ENCODE measurements at regions not wholly inside any gene's neighbourhood (a gene's known extent, or its start where the extent isn't known, plus 50 kb on each side); places are given as distances from the start of the nearest gene placed in this dataset.

DNA sequence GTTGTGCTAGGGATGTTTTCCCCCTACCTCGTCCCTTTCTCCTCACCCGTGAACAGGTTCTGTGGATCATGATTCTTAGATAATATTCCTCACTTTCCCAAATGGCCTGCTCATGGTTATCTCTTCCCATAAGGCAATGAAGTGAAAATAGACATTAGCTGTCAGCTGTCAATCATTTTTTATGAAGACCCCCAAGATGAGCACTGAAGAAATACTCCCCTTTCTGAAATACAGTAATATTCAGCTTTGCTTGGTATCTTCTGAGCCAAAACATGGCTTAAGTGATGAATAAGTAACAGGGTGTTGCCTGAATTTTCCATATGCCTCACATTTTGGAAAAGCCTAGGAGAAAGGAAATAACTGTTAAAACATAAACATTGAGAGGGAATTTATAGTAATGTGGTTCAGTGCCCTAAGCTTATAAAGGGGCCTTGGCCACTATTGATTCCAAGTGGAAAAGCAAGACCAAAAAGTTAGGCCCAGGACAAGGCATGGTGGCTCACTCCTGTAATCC lies 70.7 kb upstream of the NAP1L1 start:
- no peak overlapping the region for H3K27ac Mint-ChIP-seq
- H3K36me3 Mint-ChIP-seq (ENCODE audit: low read depth): no peaks in the 10 kb centered on the region
- no peaks in the 10 kb centered on the region for H3K9me3 Mint-ChIP-seq
- peaks cover 45% of the 10 kb centered on the region for H3K4me1 Mint-ChIP-seq (ENCODE audit: low read depth)
- no peak overlapping the region for H3K4me3 Mint-ChIP-seq
- H3K27me3 Mint-ChIP-seq: no peaks in the 10 kb centered on the region

- no peaks in the 10 kb centered on the region for H3K27me3 Mint-ChIP-seq
- no peaks in the 10 kb centered on the region for H3K9me3 Mint-ChIP-seq
- no peak overlapping the region for H3K27ac Mint-ChIP-seq
- H3K4me1 Mint-ChIP-seq (ENCODE audit: low read depth): peaks cover 29% of the 10 kb centered on the region
- H3K4me3 Mint-ChIP-seq: no peak overlapping the region
- H3K36me3 Mint-ChIP-seq (ENCODE audit: low read depth): no peaks in the 10 kb centered on the region
Measured at GRCh38 chr12:76153616-76154015, 69.1 kb upstream of the NAP1L1 start.

- Mint-ChIP-seq H3K4me1 (ENCODE audit: low read depth) (peaks cover 22% of the 10 kb centered on the region), H3K9me3 (peaks cover 3% of the 10 kb centered on the region), H3K27me3 (no peaks in the 10 kb centered on the region), H3K27ac (no peak overlapping the region), H3K36me3 (ENCODE audit: low read depth) (no peaks in the 10 kb centered on the region), H3K4me3 (no peak overlapping the region)
Measured at GRCh38 chr12:76152181-76152807, 67.8 kb upstream of the NAP1L1 start.

- Mint-ChIP-seq H3K9me3 (peaks cover 3% of the 10 kb centered on the region), H3K27me3 (no peaks in the 10 kb centered on the region), H3K27ac (no peak overlapping the region), H3K4me3 (no peak overlapping the region), H3K36me3 (ENCODE audit: low read depth) (no peaks in the 10 kb centered on the region), H3K4me1 (ENCODE audit: low read depth) (peaks cover 19% of the 10 kb centered on the region)
Measured at GRCh38 chr12:76144245-76144549, 59.7 kb upstream of the NAP1L1 start.

- Mint-ChIP-seq H3K9me3 (peaks cover 3% of the 10 kb centered on the region), H3K4me1 (ENCODE audit: low read depth) (peaks cover 19% of the 10 kb centered on the region), H3K27ac (no peak overlapping the region), H3K4me3 (no peak overlapping the region), H3K36me3 (ENCODE audit: low read depth) (no peaks in the 10 kb centered on the region), H3K27me3 (no peaks in the 10 kb centered on the region)
Measured at GRCh38 chr12:76143343-76144244, 59.1 kb upstream of the NAP1L1 start.

- Mint-ChIP-seq H3K27me3 (no peaks in the 10 kb centered on the region), H3K27ac (no peak overlapping the region), H3K4me3 (no peak overlapping the region), H3K36me3 (ENCODE audit: low read depth) (no peaks in the 10 kb centered on the region), H3K9me3 (peaks cover 6% of the 10 kb centered on the region), H3K4me1 (ENCODE audit: low read depth) (peaks cover 19% of the 10 kb centered on the region)
Measured at GRCh38 chr12:76142305-76142704, 57.8 kb upstream of the NAP1L1 start.

DNA sequence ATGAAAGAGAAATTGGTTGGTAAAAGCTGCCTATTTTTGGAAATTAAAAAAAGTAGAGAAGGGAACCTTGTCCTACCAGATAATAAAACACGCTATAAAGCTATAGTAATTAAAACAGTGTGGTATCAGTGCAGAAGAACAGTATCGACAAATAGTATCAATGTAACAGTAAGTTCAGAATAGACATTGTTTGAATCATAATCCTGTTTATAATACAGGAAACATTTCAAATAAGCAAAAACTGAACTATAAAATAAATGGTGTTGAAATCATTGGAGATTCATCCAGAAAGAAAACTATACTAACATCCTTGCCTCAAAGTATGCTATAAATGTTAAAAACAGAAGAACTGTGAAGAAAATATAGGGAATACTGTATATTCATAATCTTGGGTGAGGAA lies 54.2 kb upstream of the NAP1L1 start:
- Mint-ChIP-seq H3K36me3 (ENCODE audit: low read depth) (no peaks in the 10 kb centered on the region), H3K27me3 (no peaks in the 10 kb centered on the region), H3K4me1 (ENCODE audit: low read depth) (peaks cover 8% of the 10 kb centered on the region), H3K9me3 (peaks cover 11% of the 10 kb centered on the region), H3K27ac (no peak overlapping the region), H3K4me3 (no peak overlapping the region)

- Mint-ChIP-seq H3K36me3 (ENCODE audit: low read depth) (no peaks in the 10 kb centered on the region), H3K4me1 (ENCODE audit: low read depth) (no peaks in the 10 kb centered on the region), H3K27ac (no peak overlapping the region), H3K4me3 (no peak overlapping the region), H3K9me3 (peaks cover 11% of the 10 kb centered on the region), H3K27me3 (no peaks in the 10 kb centered on the region)
Measured at GRCh38 chr12:76137606-76138005, 53.1 kb upstream of the NAP1L1 start.

DNA sequence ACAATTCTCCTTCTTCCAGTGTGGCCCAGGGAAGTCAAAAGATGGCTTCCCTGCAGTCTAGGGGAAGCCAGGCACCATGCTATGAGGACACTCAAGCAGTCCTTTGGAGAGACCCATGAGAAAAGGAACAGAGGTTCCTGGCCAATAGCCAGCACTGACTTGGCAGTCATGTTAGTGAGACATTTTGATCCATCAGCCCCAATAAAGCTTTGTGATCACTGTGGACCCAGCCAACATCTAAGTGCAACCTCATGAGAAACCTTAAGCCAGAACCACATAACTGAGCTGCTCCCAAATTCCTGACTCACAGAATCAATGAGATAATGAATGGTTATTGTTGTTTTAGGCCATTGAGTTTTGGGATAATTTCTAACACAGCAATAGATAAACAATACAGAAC lies 51.0 kb upstream of the NAP1L1 start:
- H3K36me3 Mint-ChIP-seq (ENCODE audit: low read depth): no peaks in the 10 kb centered on the region
- no peak overlapping the region for H3K27ac Mint-ChIP-seq
- H3K4me3 Mint-ChIP-seq: no peak overlapping the region
- H3K9me3 Mint-ChIP-seq: peaks cover 11% of the 10 kb centered on the region
- peaks cover 3% of the 10 kb centered on the region for H3K27me3 Mint-ChIP-seq
- no peaks in the 10 kb centered on the region for H3K4me1 Mint-ChIP-seq (ENCODE audit: low read depth)
